ENCODE measurements at regions not wholly inside any gene's neighbourhood (a gene's known extent, or its start where the extent isn't known, plus 50 kb on each side); places are given as distances from the start of the nearest gene placed in this dataset.
"Not testable (repeated sequence)": the region's sequence is repeated elsewhere in the genome, so short reads cannot be mapped to it uniquely, and the experiment has no call there.

GRCh38 chrX:3485727-3486126 lies 139.3 kb upstream of the MXRA5 start:
- no peaks in the 10 kb centered on the region for H3K9me3 ChIP-seq (replicated peaks)
- no peaks in the 10 kb centered on the region for H3K27me3 ChIP-seq (replicated peaks)
- DNase-seq (ENCODE audit: low read depth in 1 of 2, low spot score in 2 of 2): no peak
- H3K36me3 ChIP-seq: no peaks in the 10 kb centered on the region
- H3K27ac ChIP-seq: no peak overlapping the region
- H3K4me3 ChIP-seq: no peak overlapping the region
- H3K4me1 ChIP-seq (replicated peaks): no peaks in the 10 kb centered on the region

- Histone ChIP-seq H3K36me3 (no peaks in the 10 kb centered on the region), H3K9me3 (replicated peaks) (no peaks in the 10 kb centered on the region)
- DNase-seq (ENCODE audit: low read depth in 1 of 2, low spot score in 2 of 2): no peak
Observed at GRCh38 chrX:3479026-3479425, 132.6 kb upstream of the MXRA5 start.

GRCh38 chrX:3476973-3477372 lies 130.5 kb upstream of the MXRA5 start:
- Histone ChIP-seq H3K4me3 (no peak overlapping the region), H3K36me3 (no peaks in the 10 kb centered on the region), H3K27ac (no peak overlapping the region), H3K9me3 (replicated peaks) (no peaks in the 10 kb centered on the region), H3K4me1 (replicated peaks) (no peaks in the 10 kb centered on the region), H3K27me3 (replicated peaks) (no peaks in the 10 kb centered on the region)
- DNase-seq (ENCODE audit: low read depth in 1 of 2, low spot score in 2 of 2): no peak

More at GRCh38 chrX:3479026-3479425, 132.6 kb upstream of the MXRA5 start:
- Histone ChIP-seq H3K4me3 (no peak overlapping the region), H3K27ac (no peak overlapping the region), H3K4me1 (replicated peaks) (no peaks in the 10 kb centered on the region), H3K27me3 (replicated peaks) (no peaks in the 10 kb centered on the region)

GRCh38 chrX:3470211-3470679 lies 123.8 kb upstream of the MXRA5 start:
- not testable (repeated sequence) for H3K9me3 ChIP-seq (replicated peaks); H3K36me3 ChIP-seq; DNase-seq (ENCODE audit: low read depth in 1 of 2, low spot score in 2 of 2); H3K4me1 ChIP-seq (replicated peaks); H3K27ac ChIP-seq; H3K4me3 ChIP-seq; H3K27me3 ChIP-seq (replicated peaks)

- DNase-seq (ENCODE audit: low read depth in 1 of 2, low spot score in 2 of 2): no peak
- Histone ChIP-seq H3K27me3 (replicated peaks) (no peaks in the 10 kb centered on the region), H3K4me1 (replicated peaks) (peaks cover 4% of the 10 kb centered on the region; the same call in 1 of the 2 replicates), H3K9me3 (replicated peaks) (no peaks in the 10 kb centered on the region), H3K4me3 (no peak overlapping the region), H3K36me3 (no peaks in the 10 kb centered on the region), H3K27ac (no peak overlapping the region)
Observed at GRCh38 chrX:3468031-3468430, 121.6 kb upstream of the MXRA5 start.

- Histone ChIP-seq H3K4me1 (replicated peaks) (peaks cover 14% of the 10 kb centered on the region; the same call in 1 of the 2 replicates), H3K4me3 (no peak overlapping the region), H3K27me3 (replicated peaks) (no peaks in the 10 kb centered on the region), H3K36me3 (no peaks in the 10 kb centered on the region), H3K27ac (no peak overlapping the region), H3K9me3 (replicated peaks) (no peaks in the 10 kb centered on the region)
- DNase-seq (ENCODE audit: low read depth in 1 of 2, low spot score in 2 of 2): peak in 1 of 2 experiments; percentile 15
Observed at GRCh38 chrX:3465017-3465416, 118.6 kb upstream of the MXRA5 start.

- H3K36me3 ChIP-seq: no peaks in the 10 kb centered on the region
- H3K27me3 ChIP-seq (replicated peaks): no peaks in the 10 kb centered on the region
- no peak overlapping the region for H3K4me3 ChIP-seq
- H3K9me3 ChIP-seq (replicated peaks): no peaks in the 10 kb centered on the region
- H3K4me1 ChIP-seq (replicated peaks): peaks cover 14% of the 10 kb centered on the region; the same call in 1 of the 2 replicates
- H3K27ac ChIP-seq: peak overlapping the region; percentile 58
- DNase-seq (ENCODE audit: low read depth in 1 of 2, low spot score in 2 of 2): peak in 1 of 2 experiments; percentile 7
Observed at GRCh38 chrX:3462166-3462508, 115.7 kb upstream of the MXRA5 start.

GRCh38 chrX:3461397-3462165 lies 115.1 kb upstream of the MXRA5 start:
- Histone ChIP-seq H3K36me3 (no peaks in the 10 kb centered on the region), H3K27ac (peak overlapping the region; percentile 58), H3K4me1 (replicated peaks) (peaks cover 14% of the 10 kb centered on the region; the same call in 1 of the 2 replicates), H3K9me3 (replicated peaks) (no peaks in the 10 kb centered on the region), H3K4me3 (no peak overlapping the region), H3K27me3 (replicated peaks) (no peaks in the 10 kb centered on the region)
- DNase-seq (ENCODE audit: low read depth in 1 of 2, low spot score in 2 of 2): peak; percentile 49 to 84

- no peaks in the 10 kb centered on the region for H3K27me3 ChIP-seq (replicated peaks)
- DNase-seq (ENCODE audit: low read depth in 1 of 2, low spot score in 2 of 2): no peak
- no peaks in the 10 kb centered on the region for H3K9me3 ChIP-seq (replicated peaks)
- no peak overlapping the region for H3K27ac ChIP-seq
- H3K4me1 ChIP-seq (replicated peaks): peaks cover 6% of the 10 kb centered on the region; the same call in 1 of the 2 replicates
- H3K4me3 ChIP-seq: no peak overlapping the region
- H3K36me3 ChIP-seq: no peaks in the 10 kb centered on the region
Observed at GRCh38 chrX:3455796-3456195, 109.3 kb upstream of the MXRA5 start.

GRCh38 chrX:3451571-3451970 lies 105.1 kb upstream of the MXRA5 start:
- DNase-seq (ENCODE audit: low read depth in 1 of 2, low spot score in 2 of 2): no peak
- no peak overlapping the region for H3K27ac ChIP-seq
- no peaks in the 10 kb centered on the region for H3K27me3 ChIP-seq (replicated peaks)
- no peaks in the 10 kb centered on the region for H3K9me3 ChIP-seq (replicated peaks)
- H3K36me3 ChIP-seq: no peaks in the 10 kb centered on the region
- no peaks in the 10 kb centered on the region for H3K4me1 ChIP-seq (replicated peaks)
- no peak overlapping the region for H3K4me3 ChIP-seq

GRCh38 chrX:3450881-3451570 lies 104.6 kb upstream of the MXRA5 start:
- no peaks in the 10 kb centered on the region for H3K27me3 ChIP-seq (replicated peaks)
- H3K4me3 ChIP-seq: no peak overlapping the region
- no peaks in the 10 kb centered on the region for H3K36me3 ChIP-seq
- H3K4me1 ChIP-seq (replicated peaks): no peaks in the 10 kb centered on the region
- DNase-seq (ENCODE audit: low read depth in 1 of 2, low spot score in 2 of 2): peak in 1 of 2 experiments; percentile 2
- no peak overlapping the region for H3K27ac ChIP-seq
- no peaks in the 10 kb centered on the region for H3K9me3 ChIP-seq (replicated peaks)

GRCh38 chrX:3449287-3449686 lies 102.8 kb upstream of the MXRA5 start:
- no peaks in the 10 kb centered on the region for H3K36me3 ChIP-seq
- no peaks in the 10 kb centered on the region for H3K27me3 ChIP-seq (replicated peaks)
- no peak for DNase-seq (ENCODE audit: low read depth in 1 of 2, low spot score in 2 of 2)
- no peak overlapping the region for H3K4me3 ChIP-seq
- no peak overlapping the region for H3K27ac ChIP-seq
- H3K4me1 ChIP-seq (replicated peaks): no peaks in the 10 kb centered on the region
- H3K9me3 ChIP-seq (replicated peaks): no peaks in the 10 kb centered on the region

- no peaks in the 10 kb centered on the region for H3K9me3 ChIP-seq (replicated peaks)
- H3K36me3 ChIP-seq: no peaks in the 10 kb centered on the region
- no peaks in the 10 kb centered on the region for H3K27me3 ChIP-seq (replicated peaks)
- no peak overlapping the region for H3K27ac ChIP-seq
- no peak for DNase-seq (ENCODE audit: low read depth in 1 of 2, low spot score in 2 of 2)
- no peak overlapping the region for H3K4me3 ChIP-seq
- no peaks in the 10 kb centered on the region for H3K4me1 ChIP-seq (replicated peaks)
Observed at GRCh38 chrX:3448563-3448962, 102.1 kb upstream of the MXRA5 start.

GRCh38 chrX:3445806-3446490 lies 99.5 kb upstream of the MXRA5 start:
- DNase-seq (ENCODE audit: low read depth in 1 of 2, low spot score in 2 of 2): no peak
- no peaks in the 10 kb centered on the region for H3K36me3 ChIP-seq
- no peaks in the 10 kb centered on the region for H3K4me1 ChIP-seq (replicated peaks)
- no peaks in the 10 kb centered on the region for H3K9me3 ChIP-seq (replicated peaks)
- no peak overlapping the region for H3K27ac ChIP-seq
- no peak overlapping the region for H3K4me3 ChIP-seq
- no peaks in the 10 kb centered on the region for H3K27me3 ChIP-seq (replicated peaks)

Data from SJSA1 (cell line).